GM15510 (cell line): ENCODE measurements at regions not wholly inside any gene's neighbourhood (a gene's known extent, or its start where the extent isn't known, plus 50 kb on each side); places are given as distances from the start of the nearest gene placed in this dataset.

Experiments used
- POLR2A ChIP-seq: IDR thresholded peaks from 3 replicates; pipeline ENCODE4 v1.6.1; 2011; ENCODE audit warnings: borderline replicate concordance; ENCODE audit not compliant: insufficient read length; ENCODE audit errors: extremely low read depth

DNA sequence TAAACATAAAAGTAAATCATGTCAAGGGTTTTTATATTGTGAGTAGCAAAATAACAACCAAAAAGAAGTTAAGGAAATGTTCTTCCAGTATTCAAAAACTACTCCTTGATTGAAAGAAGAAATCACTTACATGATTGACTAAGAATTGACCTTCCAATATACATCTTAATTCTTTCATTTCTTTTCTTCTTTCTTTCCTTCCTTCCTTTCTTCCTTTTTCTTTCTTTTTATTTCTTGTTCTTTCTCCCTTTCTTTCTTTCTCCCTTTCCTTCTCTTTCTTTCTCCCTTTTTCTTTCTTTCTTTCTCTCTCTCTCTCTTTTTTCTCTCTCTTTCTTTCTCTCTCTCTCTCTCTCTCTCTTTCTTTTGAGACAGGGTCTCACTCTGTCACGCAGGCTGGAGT, 60.7 kb upstream of the SOX9 start:
- no peak for TF ChIP-seq POLR2A

DNA sequence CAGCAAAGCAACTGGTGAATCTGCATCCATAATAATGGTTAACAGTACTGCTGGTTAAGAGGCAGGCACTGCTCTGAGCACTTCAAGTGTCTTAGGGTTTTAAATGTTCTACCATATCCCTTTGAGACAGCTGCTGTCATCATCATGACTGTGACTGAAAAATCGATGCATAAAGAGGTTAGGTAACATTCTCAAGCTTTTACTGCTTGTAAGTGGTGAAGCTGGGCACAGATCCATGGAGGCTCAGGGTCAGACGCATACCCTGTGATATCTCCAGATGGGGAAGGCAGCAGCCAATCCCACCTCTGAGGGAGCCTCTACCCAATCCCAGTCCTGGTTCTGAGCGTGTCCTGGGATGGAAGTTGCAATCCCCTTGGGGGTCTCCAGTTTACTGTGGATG, 57.6 kb upstream of the SOX9 start:
- TF ChIP-seq POLR2A, result no peak

DNA sequence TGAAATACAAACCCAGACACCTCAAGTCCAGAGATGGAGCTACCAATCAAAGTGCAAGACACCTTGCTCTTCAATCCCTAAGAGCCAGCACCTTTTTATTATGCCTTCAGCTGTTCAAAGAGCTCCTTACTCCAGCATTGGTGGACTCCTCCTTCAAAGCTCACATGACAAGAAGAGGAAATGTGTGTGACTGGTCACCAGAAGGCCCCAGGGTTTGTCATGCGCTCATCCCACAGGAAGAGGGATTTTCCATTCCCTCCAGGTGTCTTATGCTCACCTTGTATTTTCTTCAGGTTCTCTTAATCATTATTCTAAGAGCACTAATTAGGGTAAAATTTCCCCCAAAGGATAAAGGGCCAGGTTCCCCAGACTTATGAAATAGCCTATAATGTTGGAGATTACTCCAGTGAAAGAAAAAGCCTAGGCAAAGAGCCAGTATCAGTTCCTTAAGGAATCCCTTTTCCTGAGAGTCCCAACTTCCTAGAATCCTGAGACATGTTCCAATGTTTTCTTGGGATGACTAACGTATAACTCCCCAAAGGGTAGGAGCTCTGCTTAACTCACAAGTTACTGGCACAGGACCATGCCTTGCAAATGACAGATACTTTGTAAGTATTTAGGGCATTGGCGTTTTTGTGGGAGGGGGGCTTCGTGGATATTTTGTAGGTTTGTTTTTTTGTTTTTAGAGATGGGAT, 56.9 kb upstream of the SOX9 start:
- no peak for TF ChIP-seq POLR2A

DNA sequence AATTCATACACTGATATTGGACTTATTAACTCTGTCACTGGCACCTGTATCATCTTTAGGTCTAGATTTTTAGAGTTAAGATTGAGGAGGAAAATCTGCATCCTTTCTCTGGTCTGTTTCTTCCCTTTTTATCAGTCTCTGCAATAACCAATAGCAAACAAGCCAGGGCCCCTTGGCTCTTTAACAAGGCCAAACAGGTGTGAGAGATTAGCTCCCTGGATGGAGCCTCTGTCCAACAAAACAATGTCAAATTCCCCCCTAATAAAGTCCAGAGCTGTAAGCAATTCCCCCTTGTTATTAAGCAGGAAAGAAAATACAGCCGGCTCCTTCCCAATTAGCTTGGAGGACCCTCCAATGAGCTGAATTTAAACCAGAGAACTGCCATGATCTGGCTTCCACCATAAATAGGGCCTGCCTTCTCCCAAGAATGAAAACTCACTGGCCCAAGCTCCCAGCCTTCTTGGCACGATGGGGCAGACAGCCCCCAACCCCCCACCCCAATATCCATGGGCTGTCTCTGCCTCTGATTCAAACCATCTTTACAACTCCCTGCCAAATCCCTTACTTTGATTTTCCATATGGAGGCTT, 56.1 kb upstream of the SOX9 start:
- TF ChIP-seq POLR2A, result no peak

DNA sequence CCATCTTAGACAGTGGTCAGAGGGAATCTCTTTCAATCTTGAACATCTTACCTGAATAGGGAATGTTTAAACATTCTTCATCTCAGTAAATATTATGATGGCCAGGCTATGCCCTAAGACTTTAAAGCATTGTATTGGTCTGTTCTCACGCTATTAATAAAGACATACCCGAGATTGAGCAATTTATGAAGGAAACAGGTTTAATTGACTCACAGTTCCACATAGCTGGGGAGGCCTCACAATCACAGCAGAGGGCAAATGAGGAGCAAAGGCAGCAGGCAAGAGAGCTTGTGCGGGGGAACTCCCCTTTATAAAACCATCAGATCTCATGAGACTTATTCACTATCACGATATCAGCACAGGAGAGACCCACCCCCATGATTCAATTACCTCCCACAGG, 55.3 kb upstream of the SOX9 start:
- TF ChIP-seq POLR2A, result no peak

DNA sequence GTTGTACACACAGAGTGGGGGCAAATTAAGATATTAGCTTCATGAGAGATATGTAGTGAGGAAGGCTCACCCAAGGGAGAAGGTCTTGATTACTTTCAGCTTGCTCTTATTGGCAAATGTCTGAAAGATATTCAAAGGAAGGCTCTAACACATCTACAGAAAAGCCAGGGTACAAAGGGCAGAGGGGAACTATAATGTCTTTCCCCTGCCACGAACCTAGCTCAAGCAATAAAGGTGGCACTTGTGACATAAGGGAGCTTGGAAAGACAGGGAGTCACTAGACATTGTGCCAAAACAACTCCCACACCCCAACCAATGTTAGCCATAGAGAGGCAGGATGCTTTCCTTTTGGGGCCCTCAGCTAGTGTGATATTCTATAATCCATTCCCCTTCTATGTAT, 52.2 kb upstream of the SOX9 start:
- TF ChIP-seq POLR2A, result no peak

DNA sequence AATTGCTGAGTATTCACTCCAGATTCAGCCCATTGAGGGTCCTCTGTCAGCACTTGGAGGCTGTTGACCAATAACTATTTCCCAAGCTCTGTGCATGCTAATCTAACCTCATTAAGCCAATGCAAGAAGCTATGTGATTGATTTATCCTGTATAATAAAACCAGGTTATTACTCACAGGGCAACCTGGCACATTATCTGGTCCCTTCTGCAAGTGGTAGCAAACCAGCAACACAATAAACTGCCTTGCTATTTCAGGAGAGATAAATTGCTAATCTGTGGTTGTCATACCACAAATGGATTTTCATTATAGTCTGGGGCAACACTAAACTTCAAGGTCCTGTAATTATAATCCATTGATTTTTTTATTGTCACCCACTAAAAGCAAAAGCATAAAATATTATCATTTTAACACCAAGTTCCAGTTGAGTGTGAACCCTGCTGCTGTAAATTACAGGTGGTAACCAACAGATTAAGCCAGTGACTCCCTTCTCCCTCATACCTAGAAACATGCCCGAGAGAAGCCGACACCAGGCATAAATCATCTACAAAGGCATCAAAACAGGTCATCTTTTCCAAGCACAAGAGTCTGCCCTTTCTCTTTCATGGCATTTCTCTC, 51.1 kb upstream of the SOX9 start:
- TF ChIP-seq POLR2A, result no peak
